Colonic mucosa (tissue), 4 donors: ENCODE measurements at regions not wholly inside any gene's neighbourhood (a gene's known extent, or its start where the extent isn't known, plus 50 kb on each side); places are given as distances from the start of the nearest gene placed in this dataset.

Experiments used
- DNase-seq: peaks from one replicate; pipeline ENCODE4 v3.0.0-alpha.2; 2020
- H3K27ac ChIP-seq: fragments of 200-600 bp; one replicate; pipeline ENCODE4 v1.8.0; 2021
- H3K27me3 ChIP-seq: fragments of 200-600 bp; one replicate; pipeline ENCODE4 v1.8.0; 2021
- H3K36me3 ChIP-seq: fragments of 200-600 bp; one replicate; pipeline ENCODE4 v1.8.0; 2021
- H3K4me1 ChIP-seq: fragments of 200-600 bp; one replicate; pipeline ENCODE4 v1.8.0; 2021; ENCODE audit warnings: mild to moderate bottlenecking
- H3K4me3 ChIP-seq: fragments of 200-600 bp; one replicate; pipeline ENCODE4 v1.8.0; 2021
- H3K9ac ChIP-seq, 2 donors: one replicate each; pipeline ENCODE4 v1.7.0; 2013; ENCODE audit warnings: control low read depth in 2 of 2, low read depth in 2 of 2, low read length in 2 of 2
- H3K9me3 ChIP-seq: fragments of 200-600 bp; one replicate; pipeline ENCODE4 v1.8.0; 2021
- CTCF ChIP-seq: fragments of 200-600 bp; IDR thresholded peaks from one replicate; pipeline ENCODE4 v1.8.0; 2022; ENCODE audit warnings: antibody characterized with exemption, mild to moderate bottlenecking
- intact Hi-C: fragments of 100-400 bp; cut with DNase I; formaldehyde crosslinking; loops from one replicate; pipeline ENCODE4 v1.14.1; 2022
- donor health status: healthy.
- donor health status: DM: no; HTN: no; CAD: no.
- donor health status: DM: no; HTN: no; CAD: no.

- H3K27me3 ChIP-seq: no peaks in the 10 kb centered on the region
- no peaks in the 10 kb centered on the region for H3K36me3 ChIP-seq
- no peaks in the 10 kb centered on the region for H3K4me1 ChIP-seq
- intact Hi-C loops: no loop called here
- no peak overlapping the region for H3K27ac ChIP-seq
- no peak for TF ChIP-seq CTCF
- H3K9me3 ChIP-seq: no peaks in the 10 kb centered on the region
- no peak overlapping the region for H3K9ac ChIP-seq
- DNase-seq: no peak
- no peak overlapping the region for H3K4me3 ChIP-seq
Observed at GRCh38 chr2:56647997-56648396, 464.2 kb downstream of the CCDC85A start.

DNA sequence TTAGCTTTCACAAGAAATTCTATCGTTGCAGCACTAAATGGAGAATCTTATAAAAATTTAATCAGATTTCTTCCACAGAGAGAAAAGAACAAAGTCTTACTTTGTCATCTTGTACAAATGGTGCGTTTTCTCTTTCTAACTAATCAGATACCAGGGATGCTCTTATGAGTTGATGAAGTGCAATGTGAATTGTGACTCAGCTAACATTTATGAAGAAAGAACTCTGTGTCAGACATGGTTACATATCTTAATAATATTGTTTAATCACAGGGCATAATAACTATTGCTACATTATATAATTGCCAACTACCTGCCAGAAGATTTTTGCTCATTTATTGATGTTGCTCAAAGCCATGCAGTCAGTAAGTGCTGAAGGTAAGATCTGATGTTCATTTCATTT is 465.0 kb downstream of the CCDC85A start:
- no peaks in the 10 kb centered on the region for H3K36me3 ChIP-seq
- intact Hi-C loops: no loop called here
- no peaks in the 10 kb centered on the region for H3K9me3 ChIP-seq
- no peak overlapping the region for H3K4me3 ChIP-seq
- no peak overlapping the region for H3K9ac ChIP-seq
- no peak for DNase-seq
- H3K4me1 ChIP-seq: no peaks in the 10 kb centered on the region
- H3K27ac ChIP-seq: no peak overlapping the region
- H3K27me3 ChIP-seq: no peaks in the 10 kb centered on the region
- no peak for TF ChIP-seq CTCF

DNA sequence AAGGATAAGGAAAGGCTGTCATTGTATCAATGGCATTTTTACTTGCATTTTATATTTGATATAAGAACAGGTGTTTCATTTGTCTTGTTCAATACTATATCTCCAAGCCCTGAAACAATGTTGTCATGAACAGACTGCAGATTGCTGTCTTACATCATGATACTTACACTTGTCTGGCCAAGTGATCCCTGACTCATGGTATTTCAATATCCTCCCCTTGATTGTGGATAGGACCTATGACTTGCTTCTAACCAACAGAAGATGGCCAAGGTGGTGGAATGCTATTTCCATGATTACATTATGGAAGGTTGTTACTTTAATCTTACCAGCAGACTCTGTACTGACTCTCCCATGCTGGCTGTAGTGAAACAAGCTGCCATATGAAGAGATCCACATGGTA is 471.1 kb downstream of the CCDC85A start:
- Histone ChIP-seq H3K27ac (no peak overlapping the region), H3K27me3 (no peaks in the 10 kb centered on the region), H3K4me1 (no peaks in the 10 kb centered on the region), H3K36me3 (no peaks in the 10 kb centered on the region), H3K9me3 (no peaks in the 10 kb centered on the region), H3K4me3 (no peak overlapping the region), H3K9ac (no peak overlapping the region)
- TF ChIP-seq CTCF: no peak
- intact Hi-C loops: no loop called here
- no peak for DNase-seq

DNA sequence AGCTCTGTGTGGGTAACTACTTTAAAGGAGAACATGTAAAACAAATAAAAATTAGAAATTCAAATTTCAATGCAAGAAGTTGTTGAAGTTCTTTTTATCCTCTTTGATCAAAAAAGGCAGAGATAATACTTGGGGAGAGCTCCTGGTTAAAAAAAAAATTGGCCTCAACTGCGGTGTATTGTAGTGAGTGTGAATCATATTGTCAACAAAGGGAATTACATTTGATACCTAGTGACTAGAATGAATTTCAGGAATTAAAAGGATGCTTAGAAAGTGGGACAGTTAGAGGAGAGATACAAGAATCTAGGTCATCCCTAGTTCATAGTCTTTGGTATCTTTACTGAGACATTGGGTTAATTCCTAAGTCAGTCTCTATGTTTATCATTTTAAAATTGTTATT is 473.0 kb downstream of the CCDC85A start:
- no peak for TF ChIP-seq CTCF
- Histone ChIP-seq H3K9me3 (no peaks in the 10 kb centered on the region), H3K9ac (no peak overlapping the region), H3K4me1 (no peaks in the 10 kb centered on the region), H3K27me3 (no peaks in the 10 kb centered on the region), H3K27ac (no peak overlapping the region), H3K4me3 (no peak overlapping the region), H3K36me3 (no peaks in the 10 kb centered on the region)
- intact Hi-C loops: no loop called here
- no peak for DNase-seq

DNA sequence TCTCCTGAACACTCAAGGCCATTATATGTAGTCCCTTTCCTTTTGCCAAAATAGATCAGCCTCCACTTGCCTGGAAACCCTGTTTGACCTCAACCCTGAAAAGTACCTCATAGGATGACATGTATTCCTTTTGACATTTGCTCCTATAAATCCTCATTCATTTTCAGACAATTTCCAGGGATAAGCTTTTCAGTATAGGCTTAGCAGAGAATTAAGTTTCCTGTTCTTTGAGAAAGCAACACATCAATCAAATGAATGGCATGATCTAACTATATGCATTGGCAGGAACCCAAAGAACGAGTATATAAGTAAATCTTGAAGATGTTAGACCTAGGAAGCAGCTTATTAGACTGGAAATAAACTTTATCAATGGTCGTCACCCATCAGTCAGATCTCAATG is 483.0 kb downstream of the CCDC85A start:
- Histone ChIP-seq H3K27me3 (no peaks in the 10 kb centered on the region), H3K36me3 (no peaks in the 10 kb centered on the region), H3K9ac (no peak overlapping the region), H3K27ac (no peak overlapping the region), H3K4me3 (no peak overlapping the region), H3K9me3 (no peaks in the 10 kb centered on the region), H3K4me1 (no peaks in the 10 kb centered on the region)
- no peak for DNase-seq
- no peak for TF ChIP-seq CTCF
- intact Hi-C loops: no loop called here

- no peak for DNase-seq
- no peaks in the 10 kb centered on the region for H3K27me3 ChIP-seq
- TF ChIP-seq CTCF: no peak
- H3K4me3 ChIP-seq: no peak overlapping the region
- no peak overlapping the region for H3K9ac ChIP-seq
- H3K27ac ChIP-seq: no peak overlapping the region
- intact Hi-C loops: no loop called here
- H3K9me3 ChIP-seq: no peaks in the 10 kb centered on the region
- no peaks in the 10 kb centered on the region for H3K36me3 ChIP-seq
- no peaks in the 10 kb centered on the region for H3K4me1 ChIP-seq
Observed at GRCh38 chr2:56671973-56672569, 488.3 kb downstream of the CCDC85A start.
